CD14-positive monocyte (primary cell): ENCODE measurements at regions not wholly inside any gene's neighbourhood (a gene's known extent, or its start where the extent isn't known, plus 50 kb on each side); places are given as distances from the start of the nearest gene placed in this dataset.

ENCODE experiments used
- DNase-seq, 3 donors: peaks; one replicate each; pipeline ENCODE4 v3.0.0-alpha.2; 2011 to 2022
- H2AFZ ChIP-seq: 2 replicates; pipeline ENCODE4 v1.6.0; 2012; ENCODE audit warnings: mild to moderate bottlenecking, low read depth, low read length, inconsistent platforms; ENCODE audit not compliant: insufficient read depth, poor library complexity, severe bottlenecking
- H3K27ac ChIP-seq, 2 donors: 1 replicate in 1 of 2; 2 replicates in 1 of 2; pipeline ENCODE4 v1.5.1; 2012 to 2013; ENCODE audit warnings: low read length in 2 of 2, control low read depth in 1 of 2, inconsistent platforms in 1 of 2, low read depth in 1 of 2, mild to moderate bottlenecking in 1 of 2
- H3K27me3 ChIP-seq, 2 donors: one replicate each; pipeline versions ENCODE4 v1.6.0 to v1.6.1; 2011 to 2013; ENCODE audit warnings: low read length in 2 of 2; ENCODE audit not compliant: control insufficient read depth in 2 of 2, insufficient read depth in 2 of 2
- H3K36me3 ChIP-seq, 2 donors: replicated peaks in 1 of 2; 1 replicate in 1 of 2; 2 replicates in 1 of 2; pipeline versions ENCODE4 v1.5.1 to v1.6.1; 2012 to 2013; ENCODE audit warnings: low read length in 2 of 2, control low read depth in 1 of 2, inconsistent platforms in 1 of 2, mild to moderate bottlenecking in 1 of 2; ENCODE audit not compliant: insufficient read depth in 2 of 2, control insufficient read depth in 1 of 2
- H3K4me1 ChIP-seq, 2 donors: 1 replicate in 1 of 2; 2 replicates in 1 of 2; pipeline versions ENCODE4 v1.5.1 to v1.6.1; 2012 to 2013; ENCODE audit warnings: low read length in 2 of 2, control low read depth in 1 of 2, inconsistent platforms in 1 of 2, mild to moderate bottlenecking in 1 of 2, moderate library complexity in 1 of 2; ENCODE audit not compliant: insufficient read depth in 2 of 2, control insufficient read depth in 1 of 2
- H3K4me2 ChIP-seq: replicated peaks from 2 replicates; pipeline ENCODE3; 2012; ENCODE audit warnings: low read length, moderate library complexity, mild to moderate bottlenecking; ENCODE audit not compliant: poor library complexity, severe bottlenecking; ENCODE audit errors: extremely low read depth
- H3K4me3 ChIP-seq, 3 experiments: fragments of 200-600 bp in 1 of 3; sonication (generic) in 1 of 3; replicated peaks in 1 of 3; 1 replicate in 2 of 3; 2 replicates in 1 of 3; pipeline ENCODE4 v1.5.1; 2011 to 2013; ENCODE audit warnings: low read length in 3 of 3, mild to moderate bottlenecking in 3 of 3, control low read depth in 2 of 3, low read depth in 2 of 3, inconsistent platforms in 1 of 3, moderate library complexity in 1 of 3
- H3K79me2 ChIP-seq: 2 replicates; pipeline ENCODE4 v1.6.0; 2012; ENCODE audit warnings: mild to moderate bottlenecking, control low read depth, inconsistent platforms, low read length, moderate library complexity; ENCODE audit not compliant: insufficient read depth
- H3K9ac ChIP-seq: 2 replicates; pipeline ENCODE4 v1.6.0; 2017; ENCODE audit warnings: low read length, mild to moderate bottlenecking; ENCODE audit not compliant: insufficient read depth, poor library complexity, severe bottlenecking
- H3K9me3 ChIP-seq, 2 donors: replicated peaks in 1 of 2; 1 replicate in 1 of 2; 2 replicates in 1 of 2; pipeline versions ENCODE4 v1.5.1 to v1.6.1; 2012 to 2013; ENCODE audit warnings: low read length in 2 of 2, control low read depth in 1 of 2; ENCODE audit not compliant: control insufficient read depth in 1 of 2, insufficient read depth in 1 of 2
- H4K20me1 ChIP-seq: 2 replicates; pipeline ENCODE4 v1.6.0; 2012; ENCODE audit warnings: mild to moderate bottlenecking, low read length, control low read depth, moderate library complexity; ENCODE audit not compliant: insufficient read depth
- H3K27ac Mint-ChIP-seq, 7 donors: one replicate each; pipeline ENCODE4 v1.8.0; 2020; ENCODE audit warnings: mild to moderate bottlenecking in 7 of 7, mixed read lengths in 7 of 7, moderate library complexity in 6 of 7, inconsistent platforms in 2 of 7
- H3K27me3 Mint-ChIP-seq, 3 donors: one replicate each; pipeline ENCODE4 v1.8.0; 2021 to 2022; ENCODE audit warnings: low read depth in 3 of 3, mild to moderate bottlenecking in 3 of 3, mixed read lengths in 3 of 3, moderate library complexity in 3 of 3, inconsistent platforms in 1 of 3
- H3K36me3 Mint-ChIP-seq, 2 donors: one replicate each; pipeline ENCODE4 v1.8.0; 2020; ENCODE audit warnings: mixed read lengths in 2 of 2, inconsistent platforms in 1 of 2, mild to moderate bottlenecking in 1 of 2
- H3K4me1 Mint-ChIP-seq: one replicate; pipeline ENCODE4 v1.8.0; 2020; ENCODE audit warnings: mild to moderate bottlenecking, mixed read lengths
- H3K4me3 Mint-ChIP-seq, 2 donors: one replicate each; pipeline ENCODE4 v1.8.0; 2020; ENCODE audit warnings: mild to moderate bottlenecking in 2 of 2, mixed read lengths in 2 of 2, moderate library complexity in 1 of 2
- H3K9me3 Mint-ChIP-seq, 7 donors: one replicate each; pipeline ENCODE4 v1.8.0; 2020 to 2022; ENCODE audit warnings: mixed read lengths in 7 of 7, mild to moderate bottlenecking in 6 of 7, moderate library complexity in 6 of 7, inconsistent platforms in 2 of 7
- WGBS: methylation state at CpG from one replicate; pipeline ENCODE4 v1.1.5; 2013; ENCODE audit warnings: missing lambda C conversion rate; ENCODE audit not compliant: insufficient coverage; 5-methylcytosine and 5-hydroxymethylcytosine counted together
- intact Hi-C, 2 donors: fragments of 100-400 bp; cut with micrococcal nuclease; formaldehyde crosslinking; loops; one replicate each; pipeline versions ENCODE4 v1.15.0 to v1.15.1; 2023
- TF ChIP-seq, protein P1 (sequence below): fragments of 200-600 bp; IDR thresholded peaks from one replicate; pipeline ENCODE4 v1.8.0; 2022; ENCODE audit warnings: antibody characterized with exemption, mild to moderate bottlenecking

DNA sequence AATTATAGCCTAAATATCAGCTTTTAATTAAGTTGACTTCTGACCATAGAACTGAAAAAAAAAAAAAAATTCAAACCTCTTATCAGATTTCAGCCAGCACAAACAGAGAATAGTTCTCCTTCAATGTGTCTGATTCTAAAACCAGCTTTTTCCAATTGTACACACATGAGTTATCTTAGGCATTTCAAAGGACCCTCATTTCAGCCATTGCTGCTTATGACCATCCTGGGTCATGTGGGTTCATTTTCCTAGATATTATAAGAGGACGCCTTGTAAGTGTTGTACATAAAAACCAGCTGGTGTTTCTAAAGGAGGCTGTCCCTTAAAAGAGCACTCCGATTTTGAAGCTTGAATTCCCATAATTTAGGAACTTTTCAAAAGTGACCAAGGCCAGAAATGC, 62.3 kb upstream of the DYNC1I2 start:
- Histone ChIP-seq H3K27ac (no peak overlapping the region), H2AFZ (no peak overlapping the region), H3K4me1 (no peaks in the 10 kb centered on the region), H3K4me2 (no peak overlapping the region), H3K27me3 (no peaks in the 10 kb centered on the region), H3K9ac (no peak overlapping the region), H3K4me3 (no peak overlapping the region), H3K36me3 (no peaks in the 10 kb centered on the region), H4K20me1 (no peaks in the 10 kb centered on the region), H3K9me3 (peaks cover 18 to 24% of the 10 kb centered on the region in 2 donors), H3K79me2 (no peaks in the 10 kb centered on the region)
- Mint-ChIP-seq H3K27me3 (peaks cover 0 to 2% (median 1%) of the 10 kb centered on the region in 3 donors), H3K36me3 (no peaks in the 10 kb centered on the region), H3K27ac (no peak overlapping the region), H3K4me3 (no peak overlapping the region), H3K4me1 (no peaks in the 10 kb centered on the region), H3K9me3 (peaks cover 17 to 44% (median 29%) of the 10 kb centered on the region in 7 donors)
- TF ChIP-seq, protein P1, sequence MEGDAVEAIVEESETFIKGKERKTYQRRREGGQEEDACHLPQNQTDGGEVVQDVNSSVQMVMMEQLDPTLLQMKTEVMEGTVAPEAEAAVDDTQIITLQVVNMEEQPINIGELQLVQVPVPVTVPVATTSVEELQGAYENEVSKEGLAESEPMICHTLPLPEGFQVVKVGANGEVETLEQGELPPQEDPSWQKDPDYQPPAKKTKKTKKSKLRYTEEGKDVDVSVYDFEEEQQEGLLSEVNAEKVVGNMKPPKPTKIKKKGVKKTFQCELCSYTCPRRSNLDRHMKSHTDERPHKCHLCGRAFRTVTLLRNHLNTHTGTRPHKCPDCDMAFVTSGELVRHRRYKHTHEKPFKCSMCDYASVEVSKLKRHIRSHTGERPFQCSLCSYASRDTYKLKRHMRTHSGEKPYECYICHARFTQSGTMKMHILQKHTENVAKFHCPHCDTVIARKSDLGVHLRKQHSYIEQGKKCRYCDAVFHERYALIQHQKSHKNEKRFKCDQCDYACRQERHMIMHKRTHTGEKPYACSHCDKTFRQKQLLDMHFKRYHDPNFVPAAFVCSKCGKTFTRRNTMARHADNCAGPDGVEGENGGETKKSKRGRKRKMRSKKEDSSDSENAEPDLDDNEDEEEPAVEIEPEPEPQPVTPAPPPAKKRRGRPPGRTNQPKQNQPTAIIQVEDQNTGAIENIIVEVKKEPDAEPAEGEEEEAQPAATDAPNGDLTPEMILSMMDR = no peak
- intact Hi-C loops = no loop called here
- DNase-seq = no peak
- WGBS = 78% methylated on average over 1 of the region's 2 CpGs

DNA sequence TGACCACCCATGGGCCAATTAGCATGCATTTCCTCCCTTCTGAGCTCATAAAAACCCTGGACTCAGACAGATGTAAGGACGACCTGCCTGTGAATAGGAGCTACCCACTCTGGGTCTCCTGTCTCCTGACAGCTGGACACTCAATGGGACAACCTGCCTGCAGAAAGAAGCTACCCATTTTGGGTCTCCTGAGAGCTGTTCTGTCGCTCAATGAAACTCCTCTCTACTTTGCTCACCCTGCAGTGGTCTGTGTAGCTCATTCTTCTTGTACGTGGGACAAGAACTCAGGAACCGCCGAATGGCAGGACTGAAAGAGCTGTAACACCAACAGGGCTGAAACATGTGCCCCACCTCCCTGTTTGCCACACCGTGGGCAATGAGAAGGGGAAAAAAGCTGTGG, 60.3 kb upstream of the DYNC1I2 start:
- no peak overlapping the region for H3K4me3 Mint-ChIP-seq
- no peaks in the 10 kb centered on the region for H3K79me2 ChIP-seq
- H3K27ac Mint-ChIP-seq = no peak overlapping the region
- H3K27me3 ChIP-seq = no peaks in the 10 kb centered on the region
- no peak overlapping the region for H3K4me2 ChIP-seq
- TF ChIP-seq, protein P1 = no peak
- intact Hi-C loops = no loop called here
- no peaks in the 10 kb centered on the region for H3K36me3 ChIP-seq
- peaks cover 31 to 63% (median 46%) of the 10 kb centered on the region in 7 donors for H3K9me3 Mint-ChIP-seq
- H2AFZ ChIP-seq = no peak overlapping the region
- H3K4me3 ChIP-seq = no peak overlapping the region
- H3K27me3 Mint-ChIP-seq = peaks cover 0 to 3% (median 2%) of the 10 kb centered on the region in 3 donors
- H3K9ac ChIP-seq = no peak overlapping the region
- H3K9me3 ChIP-seq = peaks cover 36 to 37% of the 10 kb centered on the region in 2 donors
- H3K36me3 Mint-ChIP-seq = no peaks in the 10 kb centered on the region
- 77% methylated on average over 5 of the region's 6 CpGs for WGBS
- no peak overlapping the region for H3K27ac ChIP-seq
- no peaks in the 10 kb centered on the region for H3K4me1 ChIP-seq
- no peaks in the 10 kb centered on the region for H3K4me1 Mint-ChIP-seq
- H4K20me1 ChIP-seq = no peaks in the 10 kb centered on the region
- no peak for DNase-seq
